Fibroblast of pulmonary artery (primary cell): ENCODE measurements at regions not wholly inside any gene's neighbourhood (a gene's known extent, or its start where the extent isn't known, plus 50 kb on each side); places are given as distances from the start of the nearest gene placed in this dataset.

ENCODE experiments used
- DNase-seq: peaks from one replicate; pipeline ENCODE4 v3.0.0-alpha.2; 2010; ENCODE audit warnings: low read depth
- H3K4me3 ChIP-seq: replicated peaks from 2 replicates; pipeline ENCODE4 v1.5.1; 2011; ENCODE audit warnings: low read depth, mild to moderate bottlenecking, control low read depth, low read length, moderate library complexity
- TF ChIP-seq, protein P1 (sequence below): IDR thresholded peaks from 2 replicates; pipeline ENCODE4 v1.5.1; 2011; ENCODE audit warnings: mild to moderate bottlenecking, control low read depth, low read length, inconsistent platforms; ENCODE audit errors: missing control alignments

DNA sequence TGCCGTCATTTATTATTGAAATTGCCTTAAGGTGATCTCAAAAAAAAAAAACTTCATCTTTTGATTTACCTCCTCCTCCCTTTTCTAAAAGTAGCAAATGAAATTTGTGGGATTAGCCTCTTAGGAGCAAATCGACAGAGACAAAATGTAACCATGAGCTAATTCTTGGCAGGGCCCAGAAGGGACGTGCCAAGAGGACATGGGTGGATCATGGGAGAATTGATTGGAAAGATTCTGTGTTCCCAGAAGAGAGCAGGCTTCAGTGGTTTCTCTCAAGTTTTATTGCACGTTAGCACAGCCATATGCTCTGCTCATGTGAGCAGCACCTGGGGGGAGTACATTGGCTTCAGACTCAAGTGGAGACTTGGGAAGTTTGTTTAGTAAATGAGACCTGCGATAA, 394.6 kb downstream of the ELAVL2 start:
- TF ChIP-seq, protein P1, sequence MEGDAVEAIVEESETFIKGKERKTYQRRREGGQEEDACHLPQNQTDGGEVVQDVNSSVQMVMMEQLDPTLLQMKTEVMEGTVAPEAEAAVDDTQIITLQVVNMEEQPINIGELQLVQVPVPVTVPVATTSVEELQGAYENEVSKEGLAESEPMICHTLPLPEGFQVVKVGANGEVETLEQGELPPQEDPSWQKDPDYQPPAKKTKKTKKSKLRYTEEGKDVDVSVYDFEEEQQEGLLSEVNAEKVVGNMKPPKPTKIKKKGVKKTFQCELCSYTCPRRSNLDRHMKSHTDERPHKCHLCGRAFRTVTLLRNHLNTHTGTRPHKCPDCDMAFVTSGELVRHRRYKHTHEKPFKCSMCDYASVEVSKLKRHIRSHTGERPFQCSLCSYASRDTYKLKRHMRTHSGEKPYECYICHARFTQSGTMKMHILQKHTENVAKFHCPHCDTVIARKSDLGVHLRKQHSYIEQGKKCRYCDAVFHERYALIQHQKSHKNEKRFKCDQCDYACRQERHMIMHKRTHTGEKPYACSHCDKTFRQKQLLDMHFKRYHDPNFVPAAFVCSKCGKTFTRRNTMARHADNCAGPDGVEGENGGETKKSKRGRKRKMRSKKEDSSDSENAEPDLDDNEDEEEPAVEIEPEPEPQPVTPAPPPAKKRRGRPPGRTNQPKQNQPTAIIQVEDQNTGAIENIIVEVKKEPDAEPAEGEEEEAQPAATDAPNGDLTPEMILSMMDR = no peak
- H3K4me3 ChIP-seq = no peak overlapping the region
- DNase-seq = no peak

- DNase-seq = no peak
- H3K4me3 ChIP-seq = no peak overlapping the region
- TF ChIP-seq, protein P1 = no peak
Measured at GRCh38 chr9:23434654-23435053, 391.4 kb downstream of the ELAVL2 start.

GRCh38 chr9:23438299-23438907, 387.6 kb downstream of the ELAVL2 start:
- H3K4me3 ChIP-seq = no peak overlapping the region
- TF ChIP-seq, protein P1 = no peak
- DNase-seq = no peak

GRCh38 chr9:23441275-23441674, 384.8 kb downstream of the ELAVL2 start:
- no peak for DNase-seq
- TF ChIP-seq, protein P1 = no peak

GRCh38 chr9:23444658-23445057, 381.4 kb downstream of the ELAVL2 start:
- H3K4me3 ChIP-seq = no peak overlapping the region
- no peak for DNase-seq
- TF ChIP-seq, protein P1 = no peak

More at GRCh38 chr9:23441275-23441674, 384.8 kb downstream of the ELAVL2 start:
- H3K4me3 ChIP-seq = no peak overlapping the region

- no peak overlapping the region for H3K4me3 ChIP-seq
- DNase-seq = no peak
Measured at GRCh38 chr9:23447166-23447565, 378.9 kb downstream of the ELAVL2 start.

DNA sequence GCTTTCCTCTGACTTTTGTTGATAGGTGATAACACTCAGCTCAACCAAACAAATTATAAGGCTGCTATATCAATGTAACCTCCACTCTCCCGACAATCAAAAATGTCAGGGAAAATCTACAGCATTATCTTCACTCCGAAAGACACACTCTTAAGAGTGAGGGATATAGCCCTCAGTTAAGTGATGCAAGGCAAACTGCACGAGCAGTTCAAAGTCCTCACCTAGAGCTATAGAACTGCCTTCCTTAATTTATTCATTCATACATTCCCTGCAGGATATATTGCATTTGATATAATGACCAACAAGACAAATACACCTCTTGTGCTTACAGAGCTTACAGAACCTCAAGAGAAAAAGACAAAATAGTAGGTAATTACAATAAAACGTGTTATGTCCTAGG, 378.1 kb downstream of the ELAVL2 start:
- no peak for DNase-seq
- TF ChIP-seq, protein P1 = no peak
- no peak overlapping the region for H3K4me3 ChIP-seq

More at GRCh38 chr9:23447166-23447565, 378.9 kb downstream of the ELAVL2 start:
- TF ChIP-seq, protein P1 = no peak
